ENCODE measurements at regions not wholly inside any gene's neighbourhood (a gene's known extent, or its start where the extent isn't known, plus 50 kb on each side); places are given as distances from the start of the nearest gene placed in this dataset.

DNA sequence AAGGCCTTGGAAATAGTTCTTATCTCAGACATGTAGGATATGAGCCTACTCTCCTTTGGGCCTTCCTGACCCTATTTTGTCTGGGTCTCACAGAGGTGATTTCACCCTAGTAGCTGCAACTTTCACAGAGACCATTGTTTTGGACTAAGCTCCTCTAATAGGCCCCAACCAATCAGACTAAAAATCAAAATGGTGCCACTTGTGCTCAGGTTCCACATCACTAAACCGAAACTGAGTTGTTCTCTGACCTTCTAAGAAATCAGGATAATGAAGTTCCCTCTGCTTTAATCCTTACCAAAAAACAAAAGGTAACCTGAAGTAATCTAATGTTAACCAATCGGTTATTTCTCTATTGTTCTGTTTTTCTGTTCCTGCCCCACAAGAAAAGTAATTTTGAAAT is 143.6 kb downstream of the CD24 start (continued):
- TF ChIP-seq, protein P1, sequence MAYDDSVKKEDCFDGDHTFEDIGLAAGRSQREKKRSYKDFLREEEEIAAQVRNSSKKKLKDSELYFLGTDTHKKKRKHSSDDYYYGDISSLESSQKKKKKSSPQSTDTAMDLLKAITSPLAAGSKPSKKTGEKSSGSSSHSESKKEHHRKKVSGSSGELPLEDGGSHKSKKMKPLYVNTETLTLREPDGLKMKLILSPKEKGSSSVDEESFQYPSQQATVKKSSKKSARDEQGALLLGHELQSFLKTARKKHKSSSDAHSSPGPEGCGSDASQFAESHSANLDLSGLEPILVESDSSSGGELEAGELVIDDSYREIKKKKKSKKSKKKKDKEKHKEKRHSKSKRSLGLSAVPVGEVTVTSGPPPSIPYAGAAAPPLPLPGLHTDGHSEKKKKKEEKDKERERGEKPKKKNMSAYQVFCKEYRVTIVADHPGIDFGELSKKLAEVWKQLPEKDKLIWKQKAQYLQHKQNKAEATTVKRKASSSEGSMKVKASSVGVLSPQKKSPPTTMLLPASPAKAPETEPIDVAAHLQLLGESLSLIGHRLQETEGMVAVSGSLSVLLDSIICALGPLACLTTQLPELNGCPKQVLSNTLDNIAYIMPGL (CRISPR knock-in tag; IDR thresholded peaks at IDR 0.05), result no peak
- peak; percentile 57; the same call in 1 of the 2 replicates for TF ChIP-seq ZNF668 (CRISPR knock-in tag; IDR thresholded peaks at IDR 0.05)
- TF ChIP-seq ZNF143 (CRISPR knock-in tag; IDR thresholded peaks at IDR 0.05), result no peak
- TF ChIP-seq ZNF23 (CRISPR knock-in tag; IDR thresholded peaks at IDR 0.05), result no peak
- TF ChIP-seq IFI16 (CRISPR knock-in tag; IDR thresholded peaks at IDR 0.05), result no peak
- TF ChIP-seq, protein P2, sequence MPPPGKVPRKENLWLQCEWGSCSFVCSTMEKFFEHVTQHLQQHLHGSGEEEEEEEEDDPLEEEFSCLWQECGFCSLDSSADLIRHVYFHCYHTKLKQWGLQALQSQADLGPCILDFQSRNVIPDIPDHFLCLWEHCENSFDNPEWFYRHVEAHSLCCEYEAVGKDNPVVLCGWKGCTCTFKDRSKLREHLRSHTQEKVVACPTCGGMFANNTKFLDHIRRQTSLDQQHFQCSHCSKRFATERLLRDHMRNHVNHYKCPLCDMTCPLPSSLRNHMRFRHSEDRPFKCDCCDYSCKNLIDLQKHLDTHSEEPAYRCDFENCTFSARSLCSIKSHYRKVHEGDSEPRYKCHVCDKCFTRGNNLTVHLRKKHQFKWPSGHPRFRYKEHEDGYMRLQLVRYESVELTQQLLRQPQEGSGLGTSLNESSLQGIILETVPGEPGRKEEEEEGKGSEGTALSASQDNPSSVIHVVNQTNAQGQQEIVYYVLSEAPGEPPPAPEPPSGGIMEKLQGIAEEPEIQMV (tag; conservative IDR thresholded peaks at IDR 0.05; ENCODE audit: low read depth), result peak; percentile 84
- no peak for TF ChIP-seq TAF1 (IDR thresholded peaks at IDR 0.05; ENCODE audit: control insufficient read depth, extremely low read depth, insufficient read depth, low read length, severe bottlenecking)
- TF ChIP-seq, protein P3, sequence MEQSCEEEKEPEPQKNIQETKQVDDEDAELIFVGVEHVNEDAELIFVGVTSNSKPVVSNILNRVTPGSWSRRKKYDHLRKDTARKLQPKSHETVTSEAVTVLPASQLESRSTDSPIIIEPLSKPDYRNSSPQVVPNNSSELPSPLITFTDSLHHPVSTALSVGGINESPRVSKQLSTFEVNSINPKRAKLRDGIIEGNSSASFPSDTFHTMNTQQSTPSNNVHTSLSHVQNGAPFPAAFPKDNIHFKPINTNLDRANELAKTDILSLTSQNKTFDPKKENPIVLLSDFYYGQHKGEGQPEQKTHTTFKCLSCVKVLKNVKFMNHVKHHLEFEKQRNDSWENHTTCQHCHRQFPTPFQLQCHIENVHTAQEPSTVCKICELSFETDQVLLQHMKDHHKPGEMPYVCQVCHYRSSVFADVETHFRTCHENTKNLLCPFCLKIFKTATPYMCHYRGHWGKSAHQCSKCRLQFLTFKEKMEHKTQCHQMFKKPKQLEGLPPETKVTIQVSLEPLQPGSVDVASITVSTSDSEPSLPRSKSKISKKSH (CRISPR knock-in tag; IDR thresholded peaks at IDR 0.05), result no peak
- TF ChIP-seq POLR3A (IDR thresholded peaks at IDR 0.05; ENCODE audit: borderline replicate concordance, extremely low read depth, insufficient read depth, insufficient read length), result no peak
- TF ChIP-seq MCM5 (IDR thresholded peaks at IDR 0.05; ENCODE audit: low read depth), result no peak
- no peak for TF ChIP-seq PCBP2 (IDR thresholded peaks at IDR 0.05; ENCODE audit: low read depth, low read length, poor library complexity, severe bottlenecking)
- TF ChIP-seq, protein P4, sequence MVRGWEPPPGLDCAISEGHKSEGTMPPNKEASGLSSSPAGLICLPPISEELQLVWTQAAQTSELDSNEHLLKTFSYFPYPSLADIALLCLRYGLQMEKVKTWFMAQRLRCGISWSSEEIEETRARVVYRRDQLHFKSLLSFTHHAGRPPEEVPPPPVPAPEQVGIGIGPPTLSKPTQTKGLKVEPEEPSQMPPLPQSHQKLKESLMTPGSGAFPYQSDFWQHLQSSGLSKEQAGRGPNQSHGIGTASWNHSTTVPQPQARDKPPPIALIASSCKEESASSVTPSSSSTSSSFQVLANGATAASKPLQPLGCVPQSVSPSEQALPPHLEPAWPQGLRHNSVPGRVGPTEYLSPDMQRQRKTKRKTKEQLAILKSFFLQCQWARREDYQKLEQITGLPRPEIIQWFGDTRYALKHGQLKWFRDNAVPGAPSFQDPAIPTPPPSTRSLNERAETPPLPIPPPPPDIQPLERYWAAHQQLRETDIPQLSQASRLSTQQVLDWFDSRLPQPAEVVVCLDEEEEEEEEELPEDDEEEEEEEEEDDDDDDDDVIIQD (CRISPR knock-in tag; IDR thresholded peaks at IDR 0.05), result no peak
- peak; percentile 80 for TF ChIP-seq PTTG1 (tag; IDR thresholded peaks at IDR 0.05; ENCODE audit: low read depth)
- no peak for TF ChIP-seq SRSF3 (IDR thresholded peaks at IDR 0.05; ENCODE audit: insufficient read depth, low read length)
- TF ChIP-seq PRMT5 (CRISPR knock-in tag; IDR thresholded peaks at IDR 0.05), result no peak
- TF ChIP-seq, protein P5, sequence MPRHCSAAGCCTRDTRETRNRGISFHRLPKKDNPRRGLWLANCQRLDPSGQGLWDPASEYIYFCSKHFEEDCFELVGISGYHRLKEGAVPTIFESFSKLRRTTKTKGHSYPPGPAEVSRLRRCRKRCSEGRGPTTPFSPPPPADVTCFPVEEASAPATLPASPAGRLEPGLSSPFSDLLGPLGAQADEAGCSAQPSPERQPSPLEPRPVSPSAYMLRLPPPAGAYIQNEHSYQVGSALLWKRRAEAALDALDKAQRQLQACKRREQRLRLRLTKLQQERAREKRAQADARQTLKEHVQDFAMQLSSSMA (CRISPR knock-in tag; IDR thresholded peaks at IDR 0.05), result no peak
- TF ChIP-seq ADNP (tag; IDR thresholded peaks at IDR 0.05), result no peak
- no peak for TF ChIP-seq ZNF584 (CRISPR knock-in tag; IDR thresholded peaks at IDR 0.05; ENCODE audit: low read depth)
- no peak for TF ChIP-seq ETS2 (tag; IDR thresholded peaks at IDR 0.05; ENCODE audit: borderline replicate concordance, poor library complexity, severe bottlenecking)
- no peak for TF ChIP-seq MYBL2 (IDR thresholded peaks at IDR 0.05; ENCODE audit: low read depth)
- TF ChIP-seq MYBL2 (CRISPR knock-in tag; IDR thresholded peaks at IDR 0.05; ENCODE audit: borderline replicate concordance), result no peak

Data from K562 (cell line).